Neural crest cell (in vitro differentiated cells): ENCODE measurements at regions not wholly inside any gene's neighbourhood (a gene's known extent, or its start where the extent isn't known, plus 50 kb on each side); places are given as distances from the start of the nearest gene placed in this dataset.

ENCODE experiments used
- DNase-seq: peaks from one replicate; pipeline ENCODE4 v3.0.0; 2021; ENCODE audit warnings: low read depth, mixed read lengths, low spot score
- H3K27ac Mint-ChIP-seq: one replicate; pipeline ENCODE4 v1.8.0; 2021; ENCODE audit warnings: mild to moderate bottlenecking, mixed read lengths; ENCODE audit not compliant: unreplicated experiment
- H3K27me3 Mint-ChIP-seq: 2 replicates; pipeline ENCODE4 v1.8.0; 2021; ENCODE audit warnings: low read depth, mild to moderate bottlenecking, mixed read lengths
- H3K36me3 Mint-ChIP-seq: 2 replicates; pipeline ENCODE4 v1.8.0; 2021; ENCODE audit warnings: low read depth, mild to moderate bottlenecking, mixed read lengths
- H3K4me1 Mint-ChIP-seq: 2 replicates; pipeline ENCODE4 v1.8.0; 2021; ENCODE audit warnings: mixed read lengths
- H3K4me3 Mint-ChIP-seq: one replicate; pipeline ENCODE4 v1.8.0; 2021; ENCODE audit warnings: mild to moderate bottlenecking, mixed read lengths
- H3K9me3 Mint-ChIP-seq: 2 replicates; pipeline ENCODE4 v1.8.0; 2021; ENCODE audit warnings: mixed read lengths
- TF ChIP-seq, protein P1 (sequence below): fragments of 200-600 bp; sonication (generic); conservative IDR thresholded peaks from 2 replicates; pipeline ENCODE4 v1.5.0; 2021; ENCODE audit warnings: antibody characterized with exemption, mild to moderate bottlenecking

DNA sequence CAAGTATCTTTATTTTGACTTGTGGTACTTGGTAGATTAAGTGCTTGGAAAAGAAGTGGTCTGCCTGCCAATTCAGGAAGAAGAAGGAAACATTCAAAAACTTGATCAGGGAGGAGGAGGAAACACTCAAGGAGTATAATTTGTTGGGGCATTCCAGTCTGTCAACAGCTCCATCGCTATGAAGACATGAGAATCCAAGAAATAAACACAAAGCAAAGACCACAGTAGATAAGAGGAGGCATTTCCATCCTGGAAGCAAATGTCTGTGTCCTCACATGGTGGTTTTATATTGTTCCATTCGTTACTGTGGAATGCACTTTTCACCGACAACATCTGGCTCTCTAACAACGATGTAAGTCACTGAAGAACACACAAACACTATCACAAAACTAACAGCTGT lies 176.1 kb upstream of the FRMD4B start:
- no peak overlapping the region for H3K27ac Mint-ChIP-seq
- DNase-seq, result no peak
- H3K9me3 Mint-ChIP-seq, result peaks cover 3% of the 10 kb centered on the region
- H3K4me1 Mint-ChIP-seq, result no peaks in the 10 kb centered on the region
- TF ChIP-seq, protein P1, sequence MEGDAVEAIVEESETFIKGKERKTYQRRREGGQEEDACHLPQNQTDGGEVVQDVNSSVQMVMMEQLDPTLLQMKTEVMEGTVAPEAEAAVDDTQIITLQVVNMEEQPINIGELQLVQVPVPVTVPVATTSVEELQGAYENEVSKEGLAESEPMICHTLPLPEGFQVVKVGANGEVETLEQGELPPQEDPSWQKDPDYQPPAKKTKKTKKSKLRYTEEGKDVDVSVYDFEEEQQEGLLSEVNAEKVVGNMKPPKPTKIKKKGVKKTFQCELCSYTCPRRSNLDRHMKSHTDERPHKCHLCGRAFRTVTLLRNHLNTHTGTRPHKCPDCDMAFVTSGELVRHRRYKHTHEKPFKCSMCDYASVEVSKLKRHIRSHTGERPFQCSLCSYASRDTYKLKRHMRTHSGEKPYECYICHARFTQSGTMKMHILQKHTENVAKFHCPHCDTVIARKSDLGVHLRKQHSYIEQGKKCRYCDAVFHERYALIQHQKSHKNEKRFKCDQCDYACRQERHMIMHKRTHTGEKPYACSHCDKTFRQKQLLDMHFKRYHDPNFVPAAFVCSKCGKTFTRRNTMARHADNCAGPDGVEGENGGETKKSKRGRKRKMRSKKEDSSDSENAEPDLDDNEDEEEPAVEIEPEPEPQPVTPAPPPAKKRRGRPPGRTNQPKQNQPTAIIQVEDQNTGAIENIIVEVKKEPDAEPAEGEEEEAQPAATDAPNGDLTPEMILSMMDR, result no peak
- no peak overlapping the region for H3K4me3 Mint-ChIP-seq
- no peaks in the 10 kb centered on the region for H3K27me3 Mint-ChIP-seq
- H3K36me3 Mint-ChIP-seq, result no peaks in the 10 kb centered on the region

DNA sequence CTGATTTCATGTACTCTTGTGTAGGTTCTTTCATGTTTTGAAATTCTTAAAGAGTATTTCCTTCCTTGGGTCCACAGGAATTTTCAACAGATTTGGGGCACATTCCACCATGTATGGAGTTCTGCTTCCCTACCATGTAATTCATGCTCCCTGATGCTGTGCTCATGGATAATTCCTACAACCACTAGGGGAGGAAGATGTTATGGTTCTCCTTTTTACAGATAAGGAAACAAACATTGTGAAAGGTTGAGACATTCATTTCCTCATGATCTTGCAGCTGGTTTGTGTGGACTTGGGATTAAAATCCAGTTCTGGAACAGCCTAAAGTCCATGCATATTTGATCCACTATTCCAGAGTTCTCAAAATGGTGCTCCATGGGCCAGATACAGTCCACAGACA lies 174.9 kb upstream of the FRMD4B start:
- Mint-ChIP-seq H3K27me3 (no peaks in the 10 kb centered on the region), H3K4me1 (no peaks in the 10 kb centered on the region), H3K27ac (no peak overlapping the region), H3K36me3 (no peaks in the 10 kb centered on the region), H3K9me3 (peaks cover 3% of the 10 kb centered on the region), H3K4me3 (no peak overlapping the region)
- TF ChIP-seq, protein P1, result no peak
- no peak for DNase-seq

DNA sequence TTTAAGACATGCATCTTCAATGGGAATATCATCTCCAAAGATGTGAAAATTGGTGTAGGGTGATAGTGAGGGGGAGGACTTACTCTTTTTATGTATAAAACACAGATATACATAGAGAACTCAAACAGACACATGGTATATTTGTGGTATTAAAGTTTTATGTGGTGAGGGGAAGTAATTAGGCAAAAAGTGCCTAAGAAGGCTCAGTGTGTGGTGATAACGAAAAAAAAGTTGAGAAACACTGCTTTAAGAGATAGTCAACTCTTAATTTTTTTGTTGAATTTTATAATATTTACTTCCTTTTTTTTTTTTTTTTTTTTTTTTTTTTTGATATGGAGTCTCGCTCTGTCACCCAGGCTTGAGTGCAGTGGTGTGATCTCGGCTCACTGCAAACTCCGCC lies 174.2 kb upstream of the FRMD4B start:
- Mint-ChIP-seq H3K4me1 (no peaks in the 10 kb centered on the region), H3K27me3 (no peaks in the 10 kb centered on the region), H3K27ac (no peak overlapping the region), H3K9me3 (peaks cover 3% of the 10 kb centered on the region), H3K36me3 (no peaks in the 10 kb centered on the region), H3K4me3 (no peak overlapping the region)
- DNase-seq, result no peak
- TF ChIP-seq, protein P1, result no peak

DNA sequence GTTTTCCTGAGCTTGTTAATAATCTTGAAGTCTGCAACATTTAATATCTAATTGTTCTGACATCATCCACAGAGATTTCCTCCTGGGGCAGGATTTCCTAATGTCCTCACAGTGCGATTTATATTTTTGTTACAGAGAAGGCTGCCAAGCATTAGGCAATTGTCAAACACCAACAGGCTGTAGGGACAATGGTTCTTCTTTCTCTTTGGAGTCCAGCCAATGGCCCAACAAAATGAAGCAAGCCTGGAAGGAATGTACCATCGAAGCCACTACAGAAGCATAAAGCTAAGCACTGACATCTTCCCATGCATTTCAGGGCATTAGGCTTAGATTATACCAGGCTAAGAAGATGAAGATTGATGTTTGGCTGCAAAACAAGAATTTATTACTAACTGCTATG lies 173.0 kb upstream of the FRMD4B start:
- Mint-ChIP-seq H3K9me3 (peaks cover 3% of the 10 kb centered on the region), H3K4me3 (no peak overlapping the region), H3K4me1 (no peaks in the 10 kb centered on the region), H3K27me3 (no peaks in the 10 kb centered on the region), H3K27ac (no peak overlapping the region), H3K36me3 (no peaks in the 10 kb centered on the region)
- TF ChIP-seq, protein P1, result no peak
- DNase-seq, result no peak

DNA sequence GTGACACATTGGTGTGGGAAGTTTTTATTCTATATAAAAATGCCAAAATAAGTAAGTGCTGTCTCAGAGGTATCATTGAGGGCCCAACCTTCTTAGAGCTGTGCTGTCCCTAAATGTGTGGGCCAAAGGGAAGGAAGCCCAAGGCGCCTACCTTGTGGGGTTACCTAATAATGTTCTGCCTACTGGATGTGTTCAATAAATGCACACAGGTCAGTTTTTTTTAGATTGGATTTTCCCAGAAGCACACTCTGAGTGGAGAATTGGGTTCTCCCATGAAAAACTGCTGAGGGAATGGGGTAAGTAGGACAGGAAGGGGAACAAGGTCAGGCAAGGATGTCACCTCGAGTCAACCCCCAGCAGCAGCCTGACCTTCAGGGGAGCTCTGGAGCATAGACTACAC lies 168.7 kb upstream of the FRMD4B start:
- TF ChIP-seq, protein P1, result no peak
- Mint-ChIP-seq H3K36me3 (no peaks in the 10 kb centered on the region), H3K27me3 (peaks cover 2% of the 10 kb centered on the region), H3K9me3 (no peaks in the 10 kb centered on the region), H3K4me1 (no peaks in the 10 kb centered on the region), H3K4me3 (no peak overlapping the region), H3K27ac (no peak overlapping the region)
- DNase-seq, result no peak

DNA sequence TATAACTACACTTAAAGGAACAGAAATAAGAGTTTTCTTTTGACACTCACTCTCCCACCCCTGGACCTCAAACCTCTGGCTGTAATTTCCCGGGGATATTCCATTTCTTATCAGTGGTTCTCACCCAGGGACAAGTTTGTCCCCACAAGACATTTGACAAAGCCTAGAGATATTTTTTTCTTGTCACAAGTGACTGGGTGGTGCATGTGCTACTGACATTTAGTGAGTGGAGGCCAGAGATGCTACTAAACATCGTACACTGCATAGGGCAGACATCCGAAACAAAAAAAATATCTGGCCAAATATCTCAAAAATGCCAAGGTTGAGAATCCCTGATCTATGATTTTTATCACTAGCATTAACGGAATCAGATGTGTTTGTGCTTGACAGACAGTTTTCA lies 168.0 kb upstream of the FRMD4B start:
- TF ChIP-seq, protein P1, result no peak
- no peaks in the 10 kb centered on the region for H3K36me3 Mint-ChIP-seq
- H3K4me1 Mint-ChIP-seq, result no peaks in the 10 kb centered on the region
- no peak overlapping the region for H3K27ac Mint-ChIP-seq
- H3K4me3 Mint-ChIP-seq, result no peak overlapping the region
- H3K27me3 Mint-ChIP-seq, result peaks cover 2% of the 10 kb centered on the region
- no peak for DNase-seq
- no peaks in the 10 kb centered on the region for H3K9me3 Mint-ChIP-seq
